Activated CD4-positive, alpha-beta T cell treated with anti-CD3 and anti-CD28 coated beads for 36 hours (primary cell): ENCODE measurements at regions not wholly inside any gene's neighbourhood (a gene's known extent, or its start where the extent isn't known, plus 50 kb on each side); places are given as distances from the start of the nearest gene placed in this dataset.

Experiments used
- ATAC-seq: fragments of 200-7000 bp; cut with Tn5 transposase; one replicate; pipeline ENCODE4 v1.10.0; 2021; ENCODE audit warnings: mild to moderate bottlenecking, moderate library complexity
- CTCF ChIA-PET: fragments of 350-600 bp; sonication (Branson Sonifier 250); formaldehyde crosslinking; loops from one replicate; lab custom pipeline; 2021; ENCODE audit warnings: antibody characterized with exemption; lab: Charles Lee
- POLR2A ChIA-PET: fragments of 350-600 bp; sonication (Branson Sonifier 250); formaldehyde crosslinking; loops from one replicate; lab custom pipeline; 2021; ENCODE audit warnings: antibody characterized with exemption, inconsistent platforms; lab: Charles Lee
- DNase-seq: peaks from one replicate; pipeline ENCODE4 v3.0.0-alpha.2; 2020
- H3K27ac Mint-ChIP-seq: one replicate; pipeline ENCODE4 v1.8.0; 2021; ENCODE audit warnings: mixed read lengths
- H3K27me3 Mint-ChIP-seq: one replicate; pipeline ENCODE4 v1.8.0; 2021; ENCODE audit warnings: mixed read lengths
- H3K36me3 Mint-ChIP-seq: one replicate; pipeline ENCODE4 v1.8.0; 2021; ENCODE audit warnings: low read depth, mixed read lengths
- H3K4me1 Mint-ChIP-seq: one replicate; pipeline ENCODE4 v1.8.0; 2021; ENCODE audit warnings: mixed read lengths
- H3K4me3 Mint-ChIP-seq: one replicate; pipeline ENCODE4 v1.8.0; 2021; ENCODE audit warnings: mild to moderate bottlenecking, moderate library complexity, mixed read lengths
- H3K9me3 Mint-ChIP-seq: one replicate; pipeline ENCODE4 v1.8.0; 2021; ENCODE audit warnings: low read depth, mixed read lengths
- intact Hi-C, 2 experiments: fragments of 100-400 bp; cut with DNase I in 1 of 2; cut with micrococcal nuclease in 1 of 2; formaldehyde crosslinking; loops; one replicate each; pipeline versions ENCODE4 v1.14.2 to v1.15.1; 2022 to 2024; cut with DNase I, micrococcal nuclease

GRCh38 chr11:100629671-100630070 lies 57.4 kb upstream of the ARHGAP42 start:
- Mint-ChIP-seq H3K4me1 (no peaks in the 10 kb centered on the region), H3K27me3 (no peaks in the 10 kb centered on the region), H3K4me3 (no peak overlapping the region), H3K9me3 (no peaks in the 10 kb centered on the region), H3K36me3 (no peaks in the 10 kb centered on the region), H3K27ac (no peak overlapping the region)
- intact Hi-C loops = no loop called here
- no peak for ATAC-seq
- POLR2A ChIA-PET = no interaction called here
- no peak for DNase-seq
- CTCF ChIA-PET = no interaction called here

GRCh38 chr11:100630898-100631297 lies 56.2 kb upstream of the ARHGAP42 start:
- Mint-ChIP-seq H3K27ac (no peak overlapping the region), H3K4me3 (no peak overlapping the region), H3K36me3 (no peaks in the 10 kb centered on the region), H3K4me1 (no peaks in the 10 kb centered on the region), H3K27me3 (no peaks in the 10 kb centered on the region), H3K9me3 (no peaks in the 10 kb centered on the region)
- DNase-seq = no peak
- ChIA-PET POLR2A (no interaction called here), CTCF (no interaction called here)
- intact Hi-C loops = no loop called here
- no peak for ATAC-seq

- intact Hi-C loops = no loop called here
- H3K36me3 Mint-ChIP-seq = no peaks in the 10 kb centered on the region
- ChIA-PET CTCF (no interaction called here), POLR2A (no interaction called here)
- H3K27ac Mint-ChIP-seq = no peak overlapping the region
- no peak for DNase-seq
- no peak for ATAC-seq
- no peak overlapping the region for H3K4me3 Mint-ChIP-seq
- H3K4me1 Mint-ChIP-seq = no peaks in the 10 kb centered on the region
- H3K9me3 Mint-ChIP-seq = no peaks in the 10 kb centered on the region
- H3K27me3 Mint-ChIP-seq = no peaks in the 10 kb centered on the region
Observed at GRCh38 chr11:100631316-100631715, 55.8 kb upstream of the ARHGAP42 start.

- Mint-ChIP-seq H3K4me3 (no peak overlapping the region), H3K36me3 (no peaks in the 10 kb centered on the region), H3K27ac (no peak overlapping the region), H3K4me1 (no peaks in the 10 kb centered on the region), H3K27me3 (no peaks in the 10 kb centered on the region), H3K9me3 (no peaks in the 10 kb centered on the region)
- no peak for ATAC-seq
- no peak for DNase-seq
- ChIA-PET CTCF (no interaction called here), POLR2A (no interaction called here)
- intact Hi-C loops = no loop called here
Observed at GRCh38 chr11:100632941-100633452, 54.1 kb upstream of the ARHGAP42 start.

GRCh38 chr11:100635194-100635593 lies 51.9 kb upstream of the ARHGAP42 start:
- no peaks in the 10 kb centered on the region for H3K9me3 Mint-ChIP-seq
- CTCF ChIA-PET = no interaction called here

GRCh38 chr11:100636536-100636935 lies 50.6 kb upstream of the ARHGAP42 start:
- CTCF ChIA-PET = no interaction called here
- Mint-ChIP-seq H3K9me3 (no peaks in the 10 kb centered on the region), H3K36me3 (no peaks in the 10 kb centered on the region), H3K4me1 (no peaks in the 10 kb centered on the region), H3K27ac (no peak overlapping the region), H3K27me3 (no peaks in the 10 kb centered on the region), H3K4me3 (no peak overlapping the region)
- POLR2A ChIA-PET = no interaction called here
- DNase-seq (no peak), ATAC-seq (no peak)
- intact Hi-C loops = no loop called here

More at GRCh38 chr11:100635194-100635593, 51.9 kb upstream of the ARHGAP42 start:
- Mint-ChIP-seq H3K27me3 (no peaks in the 10 kb centered on the region), H3K27ac (no peak overlapping the region), H3K4me1 (no peaks in the 10 kb centered on the region), H3K4me3 (no peak overlapping the region), H3K36me3 (no peaks in the 10 kb centered on the region)
- DNase-seq = no peak
- intact Hi-C loops = no loop called here
- no peak for ATAC-seq
- POLR2A ChIA-PET = no interaction called here
